IMR-90 (cell line): ENCODE measurements at regions not wholly inside any gene's neighbourhood (a gene's known extent, or its start where the extent isn't known, plus 50 kb on each side); places are given as distances from the start of the nearest gene placed in this dataset.

Source experiments
- ATAC-seq: fragments of 200-7000 bp; cut with Tn5 transposase; 2 replicates; pipeline ENCODE4 v1.9.1; 2020; ENCODE audit warnings: low read depth, mild to moderate bottlenecking, moderate library complexity
- BruUV-seq: library from RNA; stranded (reverse); fragments of 400-500 nt; replicated peaks from 2 replicates; lab custom pipeline; 2021; lab: Mats Ljungman, UMichigan
- CTCF ChIA-PET: fragments of 300-600 bp; formaldehyde crosslinking; extraction: SDS; loops from one replicate; lab custom pipeline; 2021; ENCODE audit warnings: antibody characterized with exemption; lab: Yijun Ruan, JAX
- POLR2A ChIA-PET: fragments of 300-600 bp; sonication (Branson Sonifier 250); formaldehyde crosslinking; loops from one replicate; lab custom pipeline; 2022; ENCODE audit warnings: antibody characterized with exemption; ENCODE audit not compliant: unreplicated experiment; lab: Charles Lee
- DNase-seq: peaks from one replicate; pipeline ENCODE4 v3.0.0; 2013
- H2AFZ ChIP-seq: replicated peaks from 2 replicates; pipeline ENCODE3; 2013; ENCODE audit warnings: low read length, mild to moderate bottlenecking; ENCODE audit not compliant: poor library complexity
- H2AK5ac ChIP-seq: 2 replicates; pipeline ENCODE4 v1.6.1; 2013; ENCODE audit warnings: low read depth, low read length, inconsistent platforms
- H2AK9ac ChIP-seq: replicated peaks from 2 replicates; pipeline ENCODE3; 2013; ENCODE audit warnings: mild to moderate bottlenecking, low read depth, low read length, moderate library complexity; ENCODE audit not compliant: poor library complexity
- H2BK120ac ChIP-seq: 2 replicates; pipeline ENCODE4 v1.6.1; 2013; ENCODE audit warnings: low read depth, low read length, inconsistent platforms
- H2BK15ac ChIP-seq: 3 replicates; pipeline ENCODE4 v1.6.1; 2013; ENCODE audit warnings: low read depth, low read length, inconsistent platforms
- H2BK20ac ChIP-seq: 2 replicates; pipeline ENCODE4 v1.6.1; 2013; ENCODE audit warnings: low read depth, mild to moderate bottlenecking, inconsistent platforms, low read length, moderate library complexity
- H2BK5ac ChIP-seq: 2 replicates; pipeline ENCODE4 v1.6.1; 2013; ENCODE audit warnings: mild to moderate bottlenecking, low read depth, low read length, inconsistent platforms; ENCODE audit not compliant: poor library complexity, severe bottlenecking
- H3K14ac ChIP-seq: replicated peaks from 2 replicates; pipeline ENCODE4 v1.6.1; 2013; ENCODE audit warnings: low read depth, low read length, inconsistent platforms
- H3K18ac ChIP-seq: 2 replicates; pipeline ENCODE4 v1.6.1; 2013; ENCODE audit warnings: low read depth, low read length, control low read depth
- H3K23ac ChIP-seq: 2 replicates; pipeline ENCODE4 v1.6.1; 2013; ENCODE audit warnings: low read depth, low read length, inconsistent platforms
- H3K27ac ChIP-seq: 2 replicates; pipeline ENCODE4 v1.5.1; 2013; ENCODE audit warnings: mild to moderate bottlenecking, control low read depth, low read length; ENCODE audit not compliant: insufficient read depth
- H3K27me3 ChIP-seq: 2 replicates; pipeline ENCODE4 v1.6.1; 2013; ENCODE audit warnings: low read length; ENCODE audit not compliant: control insufficient read depth, insufficient read depth
- H3K36me3 ChIP-seq: 2 replicates; pipeline ENCODE4 v1.6.1; 2013; ENCODE audit warnings: low read length, mixed read lengths; ENCODE audit not compliant: control insufficient read depth, insufficient read depth
- H3K4ac ChIP-seq: 2 replicates; pipeline ENCODE4 v1.6.1; 2013; ENCODE audit warnings: low read depth, low read length, inconsistent platforms
- H3K4me1 ChIP-seq: 2 replicates; pipeline ENCODE4 v1.6.1; 2013; ENCODE audit warnings: low read length, mixed read lengths; ENCODE audit not compliant: control insufficient read depth, insufficient read depth
- H3K4me2 ChIP-seq: 2 replicates; pipeline ENCODE4 v1.6.1; 2013; ENCODE audit warnings: low read depth, mild to moderate bottlenecking, control low read depth, low read length, moderate library complexity
- H3K4me3 ChIP-seq: 2 replicates; pipeline ENCODE4 v1.5.1; 2013; ENCODE audit warnings: low read depth, mild to moderate bottlenecking, control low read depth, low read length, moderate library complexity; ENCODE audit not compliant: insufficient read depth
- H3K56ac ChIP-seq: 2 replicates; pipeline ENCODE4 v1.6.1; 2013; ENCODE audit warnings: low read length, inconsistent platforms; ENCODE audit not compliant: insufficient read depth; ENCODE audit errors: extremely low read depth
- H3K79me1 ChIP-seq, 2 experiments: 2 replicates each; pipeline ENCODE4 v1.6.1; 2013; ENCODE audit warnings: low read length in 2 of 2, inconsistent platforms in 1 of 2, low read depth in 1 of 2
- H3K9ac ChIP-seq: 2 replicates; pipeline ENCODE4 v1.6.1; 2013; ENCODE audit warnings: low read depth, low read length, control low read depth
- H3K9me1 ChIP-seq: 2 replicates; pipeline ENCODE4 v1.6.1; 2013; ENCODE audit warnings: low read length, inconsistent platforms; ENCODE audit not compliant: insufficient read depth
- H3K9me3 ChIP-seq: 2 replicates; pipeline ENCODE4 v1.6.1; 2013; ENCODE audit warnings: low read length; ENCODE audit not compliant: control insufficient read depth, insufficient read depth
- H4K20me1 ChIP-seq: 2 replicates; pipeline ENCODE4 v1.6.1; 2013; ENCODE audit warnings: low read length, inconsistent platforms; ENCODE audit not compliant: insufficient read depth
- H4K5ac ChIP-seq: 2 replicates; pipeline ENCODE4 v1.6.1; 2013; ENCODE audit warnings: mild to moderate bottlenecking, low read depth, low read length, control low read depth
- H4K8ac ChIP-seq, 2 experiments: 2 replicates each; pipeline ENCODE4 v1.6.1; 2013; ENCODE audit warnings: low read depth in 2 of 2, low read length in 2 of 2, control low read depth in 1 of 2, inconsistent platforms in 1 of 2
- H4K91ac ChIP-seq: 2 replicates; pipeline ENCODE4 v1.6.1; 2013; ENCODE audit warnings: low read depth, low read length, inconsistent platforms; ENCODE audit not compliant: insufficient read depth
- BHLHE40 ChIP-seq: fragments of 150-350 bp; IDR thresholded peaks from 2 replicates; pipeline ENCODE4 v1.6.1; 2016; ENCODE audit warnings: mild to moderate bottlenecking, low read depth, low read length
- CHD1 ChIP-seq: IDR thresholded peaks from 2 replicates; pipeline ENCODE4 v1.6.1; 2012; ENCODE audit warnings: low read depth, low read length, improper control_type of control experiment
- MXI1 ChIP-seq: IDR thresholded peaks from 2 replicates; pipeline ENCODE4 v1.6.1; 2012; ENCODE audit warnings: low read depth, mild to moderate bottlenecking, low read length, moderate library complexity, borderline replicate concordance
- NFE2L2 ChIP-seq: fragments of 150-350 bp; IDR thresholded peaks from 2 replicates; pipeline ENCODE4 v1.6.1; 2016; ENCODE audit warnings: low read depth, mild to moderate bottlenecking, low read length
- POLR2A ChIP-seq: IDR thresholded peaks from 2 replicates; pipeline ENCODE4 v1.6.1; 2012; ENCODE audit warnings: mild to moderate bottlenecking, low read depth, low read length
- RCOR1 ChIP-seq: IDR thresholded peaks from 2 replicates; pipeline ENCODE4 v1.6.1; 2012; ENCODE audit warnings: mild to moderate bottlenecking, low read length, improper control_type of control experiment; ENCODE audit not compliant: insufficient replicate concordance
- RFX5 ChIP-seq: IDR thresholded peaks from 2 replicates; pipeline ENCODE4 v1.8.0; 2012; ENCODE audit warnings: low read depth, mild to moderate bottlenecking, low read length, moderate library complexity
- SMC3 ChIP-seq: fragments of 150-350 bp; IDR thresholded peaks from 2 replicates; pipeline ENCODE4 v1.6.1; 2016; ENCODE audit warnings: low read depth, mild to moderate bottlenecking, antibody characterized with exemption, low read length, moderate library complexity
- WGBS, 2 experiments: methylation state at CpG; one replicate each; pipeline versions ENCODE4 v1.1.5 to v1.1.7; 2013; ENCODE audit warnings: missing lambda C conversion rate in 2 of 2; ENCODE audit not compliant: insufficient read length in 1 of 2; ENCODE audit errors: extremely low coverage in 2 of 2; 5-methylcytosine and 5-hydroxymethylcytosine counted together
- dilution Hi-C: fragments of 300-500 bp; cut with HindIII; formaldehyde crosslinking; loops from one replicate; pipeline ENCODE4 v1.14.3; 2018; ENCODE audit warnings: low sequenced_read_pairs; ENCODE audit not compliant: unreplicated experiment
- in situ Hi-C: fragments of 300-500 bp; cut with MboI; formaldehyde crosslinking; loops from 3 replicates; pipeline ENCODE4 v1.14.3; 2019; ENCODE audit warnings: low sequenced_read_pairs, inconsistent platforms, mixed read lengths
- intact Hi-C: fragments of 100-400 bp; cut with micrococcal nuclease; formaldehyde crosslinking; loops from 2 replicates; pipeline ENCODE4 v1.10.0; 2022

DNA sequence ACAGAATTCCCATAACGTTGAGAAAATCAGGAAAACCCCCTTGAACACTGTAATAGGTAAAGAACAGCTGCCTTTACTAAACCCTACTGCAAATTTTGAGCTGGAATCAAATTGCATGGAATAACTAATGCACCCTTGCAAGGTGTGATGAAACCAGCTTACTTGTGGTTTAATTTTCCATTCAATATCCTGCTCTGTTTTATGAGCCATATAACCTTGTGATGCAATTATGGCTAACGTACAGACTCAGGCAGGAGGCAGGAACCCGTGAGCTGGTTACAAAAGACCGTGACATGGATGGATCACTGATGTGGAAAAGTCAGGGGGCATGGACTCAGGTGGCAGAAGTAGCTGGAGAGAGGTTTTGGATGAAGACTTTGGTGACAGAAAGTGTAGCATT, 438.6 kb downstream of the COG6 start:
- in situ Hi-C loops, result no loop called here
- H4K91ac ChIP-seq, result no peak overlapping the region
- H3K4me3 ChIP-seq, result no peak overlapping the region
- dilution Hi-C loops, result no loop called here
- H2BK120ac ChIP-seq, result no peak overlapping the region
- H3K56ac ChIP-seq, result no peak overlapping the region
- no peaks in the 10 kb centered on the region for H3K9me1 ChIP-seq
- H3K36me3 ChIP-seq, result no peaks in the 10 kb centered on the region
- H3K9ac ChIP-seq, result no peak overlapping the region
- no peak overlapping the region for H3K4me2 ChIP-seq
- H2AFZ ChIP-seq, result no peak overlapping the region
- no peak overlapping the region for H3K4ac ChIP-seq
- no peaks in the 10 kb centered on the region for H3K27me3 ChIP-seq
- H4K20me1 ChIP-seq, result no peaks in the 10 kb centered on the region
- no peak for ATAC-seq
- intact Hi-C loops, result no loop called here
- H3K9me3 ChIP-seq, result no peaks in the 10 kb centered on the region; the same call in 1 of the 2 replicates
- H3K23ac ChIP-seq, result no peak overlapping the region
- no peak overlapping the region for H3K14ac ChIP-seq
- ChIA-PET POLR2A (no interaction called here), CTCF (no interaction called here)
- no peak overlapping the region for H2BK15ac ChIP-seq
- DNase-seq, result no peak
- no peak overlapping the region for H2AK9ac ChIP-seq
- no peak overlapping the region for H4K5ac ChIP-seq
- H3K79me1 ChIP-seq, result no peaks in the 10 kb centered on the region
- no peak overlapping the region for H4K8ac ChIP-seq
- H3K27ac ChIP-seq, result no peak overlapping the region
- H3K4me1 ChIP-seq, result no peaks in the 10 kb centered on the region
- no peak overlapping the region for H3K18ac ChIP-seq
- H2BK5ac ChIP-seq, result no peak overlapping the region
- H2AK5ac ChIP-seq, result no peak overlapping the region
- H2BK20ac ChIP-seq, result no peak overlapping the region
- BruUV-seq, result no TSS peak
- no peak for TF ChIP-seq BHLHE40
- no peak for TF ChIP-seq RFX5
- TF ChIP-seq RCOR1, result no peak
- no peak for TF ChIP-seq CHD1
- no peak for TF ChIP-seq NFE2L2
- no peak for TF ChIP-seq POLR2A
- TF ChIP-seq MXI1, result no peak
- TF ChIP-seq SMC3, result no peak
- WGBS, 2 experiments, result 40% methylated on average over 2 of the region's 4 CpGs; no CpG with 5 or more reads in 1 of the 2 experiments
